Caco-2 (cell line): ENCODE measurements at regions not wholly inside any gene's neighbourhood (a gene's known extent, or its start where the extent isn't known, plus 50 kb on each side); places are given as distances from the start of the nearest gene placed in this dataset.
A peak's percentile ranks its signal among the peaks of the same experiment; 100 is the strongest.
"Not testable (repeated sequence)": the region's sequence is repeated elsewhere in the genome, so short reads cannot be mapped to it uniquely, and the experiment has no call there.

ENCODE experiments used
- BruUV-seq: library from RNA; stranded (reverse); fragments of 400-500 nt; replicated peaks from 2 replicates; lab custom pipeline; 2021; lab: Mats Ljungman, UMichigan
- CTCF ChIA-PET: fragments of 300-600 bp; sonication (Branson Sonifier 250); formaldehyde crosslinking; loops from one replicate; lab custom pipeline; 2022; ENCODE audit warnings: antibody characterized with exemption; lab: Charles Lee
- POLR2A ChIA-PET: fragments of 300-600 bp; sonication (Branson Sonifier 250); formaldehyde crosslinking; loops from one replicate; lab custom pipeline; 2022; ENCODE audit warnings: antibody characterized with exemption; lab: Charles Lee
- DNase-seq, 2 experiments: peaks; one replicate each; pipeline versions ENCODE4 v3.0.0 to v3.0.0-alpha.2; 2020 to 2022
- H3K27me3 ChIP-seq: replicated peaks from 2 replicates; pipeline ENCODE4 v1.6.0; 2011; ENCODE audit warnings: low read length; ENCODE audit not compliant: control insufficient read depth, insufficient read depth
- H3K36me3 ChIP-seq: 2 replicates; pipeline ENCODE4 v1.5.1; 2011; ENCODE audit warnings: low read length; ENCODE audit not compliant: control insufficient read depth, insufficient read depth
- H3K4me1 ChIP-seq: fragments of 250-450 bp; sonication (Bioruptor Pico); 2 replicates; pipeline ENCODE4 v1.5.1; 2020; ENCODE audit warnings: mild to moderate bottlenecking
- H3K4me3 ChIP-seq: 2 replicates; pipeline ENCODE4 v1.5.1; 2011; ENCODE audit warnings: low read depth, mild to moderate bottlenecking, control low read depth, low read length
- H3K9me3 ChIP-seq: fragments of 250-450 bp; sonication (Bioruptor Pico); 2 replicates; pipeline ENCODE4 v1.5.1; 2020; ENCODE audit warnings: mild to moderate bottlenecking, moderate library complexity
- H3K27ac Mint-ChIP-seq: one replicate; pipeline ENCODE4 v1.8.0; 2022; ENCODE audit warnings: mixed read lengths; ENCODE audit not compliant: unreplicated experiment
- H3K27me3 Mint-ChIP-seq: one replicate; pipeline ENCODE4 v1.8.0; 2022; ENCODE audit warnings: mixed read lengths; ENCODE audit not compliant: insufficient read depth, unreplicated experiment
- H3K36me3 Mint-ChIP-seq: one replicate; pipeline ENCODE4 v1.8.0; 2022; ENCODE audit warnings: mild to moderate bottlenecking, mixed read lengths; ENCODE audit not compliant: insufficient read depth, unreplicated experiment
- H3K4me1 Mint-ChIP-seq: one replicate; pipeline ENCODE4 v1.8.0; 2022; ENCODE audit warnings: low read depth, mixed read lengths; ENCODE audit not compliant: unreplicated experiment
- H3K4me3 Mint-ChIP-seq: one replicate; pipeline ENCODE4 v1.8.0; 2022; ENCODE audit warnings: mild to moderate bottlenecking, moderate library complexity, mixed read lengths; ENCODE audit not compliant: unreplicated experiment
- H3K9me3 Mint-ChIP-seq: one replicate; pipeline ENCODE4 v1.8.0; 2022; ENCODE audit warnings: mixed read lengths; ENCODE audit not compliant: unreplicated experiment
- intact Hi-C: fragments of 100-400 bp; cut with micrococcal nuclease; formaldehyde crosslinking; loops from one replicate; pipeline ENCODE4 v1.10.0; 2022; ENCODE audit not compliant: unreplicated experiment
- TF ChIP-seq, protein P1 (sequence below), 2 experiments: fragments of 200-600 bp in 1 of 2; IDR thresholded peaks; 1 replicate in 1 of 2; 2 replicates in 1 of 2; pipeline versions ENCODE4 v1.5.1 to v1.8.0; 2011 to 2022; ENCODE audit warnings: antibody characterized with exemption in 1 of 2, control low read depth in 1 of 2, inconsistent platforms in 1 of 2, low read depth in 1 of 2, low read length in 1 of 2, mild to moderate bottlenecking in 1 of 2, moderate library complexity in 1 of 2; ENCODE audit not compliant: insufficient read depth in 1 of 2, severe bottlenecking in 1 of 2, unreplicated experiment in 1 of 2

DNA sequence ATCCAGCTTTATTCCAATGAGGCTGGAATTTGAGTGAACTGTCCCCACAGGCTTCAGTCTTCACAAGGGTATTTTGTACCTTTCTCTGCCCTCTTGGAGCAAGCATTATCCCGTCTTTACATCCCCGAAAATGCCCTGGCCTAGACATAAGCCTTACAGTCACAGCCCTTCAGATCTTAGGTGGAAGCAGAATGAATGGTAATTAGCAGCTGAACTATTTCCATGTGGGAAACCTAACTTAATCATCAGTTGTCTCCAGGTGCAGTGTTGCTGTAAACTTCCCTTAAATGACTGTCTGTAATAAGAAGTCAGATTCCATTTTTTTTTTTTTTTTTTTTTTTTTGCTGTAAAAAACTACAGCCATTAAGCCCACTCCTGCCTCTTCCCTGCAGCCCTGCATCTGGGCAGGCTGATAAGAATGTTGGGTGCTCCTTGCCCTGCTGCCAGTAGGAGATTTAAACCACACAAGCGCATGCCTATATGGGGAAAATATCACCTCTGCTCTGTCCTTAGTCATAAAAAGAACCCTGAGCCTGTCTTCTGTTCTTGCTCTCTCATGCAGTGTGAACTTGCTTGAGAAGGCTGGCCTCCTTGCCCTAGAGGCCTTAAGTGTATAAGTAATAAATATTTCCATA is 426.8 kb upstream of the SLITRK5 start:
- DNase-seq, result no peak
- no peaks in the 10 kb centered on the region for H3K27me3 ChIP-seq
- H3K4me1 Mint-ChIP-seq, result no peaks in the 10 kb centered on the region
- no peaks in the 10 kb centered on the region for H3K9me3 ChIP-seq
- TF ChIP-seq, protein P1, sequence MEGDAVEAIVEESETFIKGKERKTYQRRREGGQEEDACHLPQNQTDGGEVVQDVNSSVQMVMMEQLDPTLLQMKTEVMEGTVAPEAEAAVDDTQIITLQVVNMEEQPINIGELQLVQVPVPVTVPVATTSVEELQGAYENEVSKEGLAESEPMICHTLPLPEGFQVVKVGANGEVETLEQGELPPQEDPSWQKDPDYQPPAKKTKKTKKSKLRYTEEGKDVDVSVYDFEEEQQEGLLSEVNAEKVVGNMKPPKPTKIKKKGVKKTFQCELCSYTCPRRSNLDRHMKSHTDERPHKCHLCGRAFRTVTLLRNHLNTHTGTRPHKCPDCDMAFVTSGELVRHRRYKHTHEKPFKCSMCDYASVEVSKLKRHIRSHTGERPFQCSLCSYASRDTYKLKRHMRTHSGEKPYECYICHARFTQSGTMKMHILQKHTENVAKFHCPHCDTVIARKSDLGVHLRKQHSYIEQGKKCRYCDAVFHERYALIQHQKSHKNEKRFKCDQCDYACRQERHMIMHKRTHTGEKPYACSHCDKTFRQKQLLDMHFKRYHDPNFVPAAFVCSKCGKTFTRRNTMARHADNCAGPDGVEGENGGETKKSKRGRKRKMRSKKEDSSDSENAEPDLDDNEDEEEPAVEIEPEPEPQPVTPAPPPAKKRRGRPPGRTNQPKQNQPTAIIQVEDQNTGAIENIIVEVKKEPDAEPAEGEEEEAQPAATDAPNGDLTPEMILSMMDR (IDR thresholded peaks at IDR 0.05; ENCODE audit: insufficient read depth in 1 of 2, low read depth in 1 of 2, low read length in 1 of 2, severe bottlenecking in 1 of 2, unreplicated experiment in 1 of 2), result no peak
- CTCF ChIA-PET, result no interaction called here
- H3K9me3 Mint-ChIP-seq, result no peaks in the 10 kb centered on the region
- BruUV-seq, result no TSS peak
- H3K36me3 ChIP-seq, result no peaks in the 10 kb centered on the region
- POLR2A ChIA-PET, result no interaction called here
- no peak overlapping the region for H3K4me3 Mint-ChIP-seq
- H3K4me3 ChIP-seq, result no peak overlapping the region
- H3K36me3 Mint-ChIP-seq, result no peaks in the 10 kb centered on the region
- H3K27me3 Mint-ChIP-seq, result no peaks in the 10 kb centered on the region
- H3K27ac Mint-ChIP-seq, result no peak overlapping the region
- no peaks in the 10 kb centered on the region for H3K4me1 ChIP-seq
- intact Hi-C loops, result no loop called here

DNA sequence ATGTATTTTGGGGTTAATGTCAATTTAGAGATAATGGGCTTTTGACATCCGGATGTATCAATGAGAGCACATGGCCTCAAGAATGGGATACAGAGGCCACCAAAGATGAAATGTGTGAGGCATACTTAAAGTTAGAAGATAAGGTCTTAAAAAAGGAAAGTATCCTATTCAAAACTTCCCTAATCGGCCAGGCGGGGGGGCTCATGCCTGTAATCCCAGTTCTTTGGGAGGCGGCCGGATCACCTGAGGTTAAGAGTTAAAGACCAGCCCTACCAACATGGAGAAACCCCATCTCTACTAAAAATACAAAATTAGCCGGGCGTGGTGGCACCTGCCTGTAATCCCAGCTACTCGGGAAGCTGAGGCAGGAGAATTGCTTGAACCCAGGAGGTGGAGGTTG is 421.3 kb upstream of the SLITRK5 start:
- H3K4me1 ChIP-seq, BruUV-seq, H3K9me3 ChIP-seq, H3K27me3 ChIP-seq, H3K4me3 Mint-ChIP-seq, H3K4me1 Mint-ChIP-seq, H3K36me3 Mint-ChIP-seq, H3K36me3 ChIP-seq, H3K27me3 Mint-ChIP-seq, POLR2A ChIA-PET, H3K4me3 ChIP-seq, H3K27ac Mint-ChIP-seq, H3K9me3 Mint-ChIP-seq: not testable (repeated sequence)
- peak in 1 of 2 experiments; percentile 6 for DNase-seq
- CTCF ChIA-PET, result interaction anchor here (0.7 kb wide), 1 partner anchor 20 kb away, joined by 5 read pairs; no protein-coding TSS in a partner anchor
- intact Hi-C loops, result loop anchor here (10.0 kb wide), 1 partner anchor 415 kb away; no protein-coding TSS in a partner anchor
- TF ChIP-seq, protein P1 (IDR thresholded peaks at IDR 0.05; ENCODE audit: insufficient read depth in 1 of 2, low read depth in 1 of 2, low read length in 1 of 2, severe bottlenecking in 1 of 2, unreplicated experiment in 1 of 2), result peak in 1 of 2 experiments; percentile 7

DNA sequence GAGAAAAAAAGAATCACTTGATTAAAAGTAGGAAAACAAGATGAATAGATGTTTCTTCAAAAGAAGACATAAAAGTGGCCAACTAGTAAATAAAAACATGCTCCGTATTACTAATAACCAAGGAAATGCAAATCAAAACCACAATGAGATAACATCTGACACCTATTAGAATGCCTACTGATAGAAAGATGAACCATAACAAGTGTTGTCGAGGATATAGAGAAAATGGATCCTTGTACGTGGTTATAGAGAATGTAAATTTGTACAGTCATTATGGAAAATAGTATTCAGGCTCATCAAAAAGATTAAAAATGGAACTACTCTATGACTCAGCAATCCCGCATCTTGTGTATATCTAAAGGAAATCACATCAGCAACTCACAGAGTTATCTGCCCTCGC is 415.8 kb upstream of the SLITRK5 start:
- Histone ChIP-seq H3K9me3 (no peaks in the 10 kb centered on the region; the same call in 1 of the 2 replicates), H3K27me3 (no peaks in the 10 kb centered on the region), H3K4me3 (no peak overlapping the region), H3K36me3 (no peaks in the 10 kb centered on the region), H3K4me1 (no peaks in the 10 kb centered on the region)
- Mint-ChIP-seq H3K4me3 (no peak overlapping the region), H3K9me3 (no peaks in the 10 kb centered on the region), H3K36me3 (no peaks in the 10 kb centered on the region), H3K27me3 (peaks cover 3% of the 10 kb centered on the region), H3K27ac (no peak overlapping the region), H3K4me1 (peaks cover 7% of the 10 kb centered on the region)
- ChIA-PET POLR2A (no interaction called here), CTCF (no interaction called here)
- no peak for DNase-seq
- no TSS peak for BruUV-seq
- intact Hi-C loops, result loop anchor here (10.0 kb wide), 1 partner anchor 409 kb away; no protein-coding TSS in a partner anchor
- TF ChIP-seq, protein P1 (IDR thresholded peaks at IDR 0.05; ENCODE audit: insufficient read depth in 1 of 2, low read depth in 1 of 2, low read length in 1 of 2, severe bottlenecking in 1 of 2, unreplicated experiment in 1 of 2), result no peak
